MM.1S (cell line): ENCODE measurements at regions not wholly inside any gene's neighbourhood (a gene's known extent, or its start where the extent isn't known, plus 50 kb on each side); places are given as distances from the start of the nearest gene placed in this dataset.

Experiments
- DNase-seq: peaks from one replicate; pipeline ENCODE4 v3.0.0-alpha.2; 2015
- H2AFZ ChIP-seq: fragments of 300-600 bp; sonication (generic); 2 replicates; pipeline ENCODE4 v1.6.0; 2016; ENCODE audit warnings: antibody characterized with exemption, low read length
- H3F3A ChIP-seq: fragments of 300-600 bp; sonication (generic); 2 replicates; pipeline ENCODE4 v1.6.1; 2016; ENCODE audit warnings: mild to moderate bottlenecking, antibody characterized with exemption, low read length, moderate library complexity, mixed read lengths; ENCODE audit not compliant: insufficient read depth
- H3K27ac ChIP-seq: fragments of 300-600 bp; sonication (generic); 2 replicates; pipeline ENCODE4 v1.5.1; 2016; ENCODE audit warnings: mild to moderate bottlenecking, low read length
- H3K27me3 ChIP-seq: fragments of 300-600 bp; sonication (generic); replicated peaks from 2 replicates; pipeline ENCODE4 v1.6.0; 2016; ENCODE audit warnings: low read length; ENCODE audit not compliant: insufficient read depth
- H3K36me3 ChIP-seq: fragments of 300-600 bp; sonication (generic); replicated peaks from 2 replicates; pipeline ENCODE4 v1.6.1; 2016; ENCODE audit warnings: mild to moderate bottlenecking, low read length, mixed read lengths; ENCODE audit not compliant: insufficient read depth
- H3K4me1 ChIP-seq: fragments of 300-600 bp; sonication (generic); 2 replicates; pipeline ENCODE4 v1.6.1; 2016; ENCODE audit warnings: low read length, mixed read lengths
- H3K4me2 ChIP-seq: fragments of 300-600 bp; sonication (generic); 2 replicates; pipeline ENCODE4 v1.6.0; 2016; ENCODE audit warnings: low read depth, low read length
- H3K4me3 ChIP-seq: fragments of 300-600 bp; sonication (generic); 2 replicates; pipeline ENCODE4 v1.5.1; 2016; ENCODE audit warnings: low read length, mixed read lengths
- H3K79me2 ChIP-seq: fragments of 300-600 bp; sonication (generic); 2 replicates; pipeline ENCODE4 v1.6.1; 2016; ENCODE audit warnings: mixed run types, low read length, mixed read lengths
- H3K9ac ChIP-seq: fragments of 300-600 bp; sonication (generic); 2 replicates; pipeline ENCODE4 v1.6.1; 2016; ENCODE audit warnings: low read length, mixed read lengths
- H3K9me2 ChIP-seq: fragments of 300-600 bp; sonication (generic); replicated peaks from 2 replicates; pipeline ENCODE4 v1.6.1; 2016; ENCODE audit warnings: mild to moderate bottlenecking, low read length, mixed read lengths; ENCODE audit not compliant: insufficient read depth
- H3K9me3 ChIP-seq: fragments of 300-600 bp; sonication (generic); replicated peaks from 2 replicates; pipeline ENCODE4 v1.6.1; 2016; ENCODE audit warnings: mild to moderate bottlenecking, low read length, mixed read lengths; ENCODE audit not compliant: insufficient read depth
- H4K20me1 ChIP-seq: fragments of 300-600 bp; sonication (generic); 2 replicates; pipeline ENCODE4 v1.6.1; 2016; ENCODE audit warnings: mild to moderate bottlenecking, low read length, moderate library complexity, mixed read lengths; ENCODE audit not compliant: insufficient read depth
- CTCF ChIP-seq: fragments of 300-600 bp; sonication (generic); IDR thresholded peaks from 2 replicates; pipeline ENCODE4 v1.5.1; 2016; ENCODE audit warnings: antibody characterized with exemption, low read length, mixed read lengths
- EZH2 ChIP-seq: fragments of 300-600 bp; sonication (generic); optimal IDR thresholded peaks from 2 replicates; pipeline ENCODE3; 2017; ENCODE audit warnings: low read depth, mild to moderate bottlenecking, antibody characterized with exemption, low read length, mixed read lengths
- EZH2phosphoT487 ChIP-seq: fragments of 300-600 bp; sonication (generic); IDR thresholded peaks from 2 replicates; pipeline ENCODE4 v1.6.1; 2018; ENCODE audit warnings: antibody characterized with exemption, low read length

GRCh38 chr9:1366276-1366675, 316.1 kb downstream of the DMRT2 start:
- H3K4me2 ChIP-seq: no peak overlapping the region
- no peaks in the 10 kb centered on the region for H3K9me2 ChIP-seq
- H3F3A ChIP-seq: no peaks in the 10 kb centered on the region
- TF ChIP-seq EZH2phosphoT487: no peak
- TF ChIP-seq EZH2: no peak
- TF ChIP-seq CTCF: no peak
- no peaks in the 10 kb centered on the region for H3K36me3 ChIP-seq
- 0 out of 2 replicates have a peak, but pooled peaks cover 5% of the 10 kb centered on the region for H3K4me1 ChIP-seq
- no peaks in the 10 kb centered on the region for H3K79me2 ChIP-seq
- H3K27ac ChIP-seq: no peak overlapping the region
- no peaks in the 10 kb centered on the region for H3K27me3 ChIP-seq
- no peaks in the 10 kb centered on the region for H4K20me1 ChIP-seq
- H2AFZ ChIP-seq: 0 out of 2 replicates have a peak overlapping the region, but pooled peaks have one; percentile 15
- no peak overlapping the region for H3K9ac ChIP-seq
- DNase-seq: peak; percentile 17
- H3K9me3 ChIP-seq: no peaks in the 10 kb centered on the region
- no peak overlapping the region for H3K4me3 ChIP-seq

- Histone ChIP-seq H3K4me3 (no peak overlapping the region), H3K4me2 (no peak overlapping the region), H3K27me3 (no peaks in the 10 kb centered on the region), H3K9ac (no peak overlapping the region), H3K4me1 (0 out of 2 replicates have a peak, but pooled peaks cover 5% of the 10 kb centered on the region), H3K9me2 (no peaks in the 10 kb centered on the region), H3K27ac (no peak overlapping the region), H3F3A (no peaks in the 10 kb centered on the region), H3K79me2 (no peaks in the 10 kb centered on the region), H2AFZ (no peak overlapping the region), H3K9me3 (no peaks in the 10 kb centered on the region), H3K36me3 (no peaks in the 10 kb centered on the region), H4K20me1 (no peaks in the 10 kb centered on the region)
- TF ChIP-seq CTCF: no peak
- no peak for TF ChIP-seq EZH2
- no peak for TF ChIP-seq EZH2phosphoT487
- no peak for DNase-seq
These were observed 319.1 kb downstream of the DMRT2 start for GRCh38 chr9:1369297-1369696.

GRCh38 chr9:1373445-1373844, 323.3 kb downstream of the DMRT2 start:
- no peaks in the 10 kb centered on the region for H3K4me1 ChIP-seq
- H4K20me1 ChIP-seq: no peaks in the 10 kb centered on the region
- no peak for TF ChIP-seq CTCF
- TF ChIP-seq EZH2: no peak
- TF ChIP-seq EZH2phosphoT487: no peak
- H3K27me3 ChIP-seq: no peaks in the 10 kb centered on the region
- no peaks in the 10 kb centered on the region for H3K36me3 ChIP-seq
- H2AFZ ChIP-seq: no peak overlapping the region
- no peaks in the 10 kb centered on the region for H3K9me2 ChIP-seq
- no peak overlapping the region for H3K4me3 ChIP-seq
- H3K9me3 ChIP-seq: no peaks in the 10 kb centered on the region
- no peak overlapping the region for H3K9ac ChIP-seq
- H3F3A ChIP-seq: no peaks in the 10 kb centered on the region
- no peak for DNase-seq
- H3K27ac ChIP-seq: no peak overlapping the region
- H3K4me2 ChIP-seq: no peak overlapping the region
- no peaks in the 10 kb centered on the region for H3K79me2 ChIP-seq
